Upper lobe of right lung (tissue), 1 donor: ENCODE measurements at regions not wholly inside any gene's neighbourhood (a gene's known extent, or its start where the extent isn't known, plus 50 kb on each side); places are given as distances from the start of the nearest gene placed in this dataset.

Experiments
- ATAC-seq: fragments of 200-7000 bp; cut with Tn5 transposase; one replicate; pipeline ENCODE4 v1.9.1; 2020; ENCODE audit warnings: mild to moderate bottlenecking, moderate library complexity
- DNase-seq: peaks from one replicate; pipeline ENCODE4 v3.0.0-alpha.2; 2020
- H3K27ac ChIP-seq: fragments of 200-600 bp; one replicate; pipeline ENCODE4 v1.8.0; 2022
- H3K27me3 ChIP-seq: fragments of 200-600 bp; one replicate; pipeline ENCODE4 v1.8.0; 2022; ENCODE audit warnings: mild to moderate bottlenecking
- H3K36me3 ChIP-seq: fragments of 200-600 bp; one replicate; pipeline ENCODE4 v1.8.0; 2022
- H3K4me1 ChIP-seq: fragments of 200-600 bp; one replicate; pipeline ENCODE4 v1.8.0; 2022
- H3K4me3 ChIP-seq: fragments of 200-600 bp; one replicate; pipeline ENCODE4 v1.8.0; 2022; ENCODE audit warnings: mild to moderate bottlenecking
- H3K9me3 ChIP-seq: fragments of 200-600 bp; one replicate; pipeline ENCODE4 v1.8.0; 2022
- CTCF ChIP-seq: fragments of 200-600 bp; IDR thresholded peaks from one replicate; pipeline ENCODE4 v1.8.0; 2022; ENCODE audit warnings: antibody characterized with exemption
- intact Hi-C: fragments of 100-400 bp; cut with DNase I; formaldehyde crosslinking; loops from one replicate; pipeline ENCODE4 v1.11.0; 2022
- donor health status: DM: no; HTN: yes; CAD: no; lungs with severe emphysema.

DNA sequence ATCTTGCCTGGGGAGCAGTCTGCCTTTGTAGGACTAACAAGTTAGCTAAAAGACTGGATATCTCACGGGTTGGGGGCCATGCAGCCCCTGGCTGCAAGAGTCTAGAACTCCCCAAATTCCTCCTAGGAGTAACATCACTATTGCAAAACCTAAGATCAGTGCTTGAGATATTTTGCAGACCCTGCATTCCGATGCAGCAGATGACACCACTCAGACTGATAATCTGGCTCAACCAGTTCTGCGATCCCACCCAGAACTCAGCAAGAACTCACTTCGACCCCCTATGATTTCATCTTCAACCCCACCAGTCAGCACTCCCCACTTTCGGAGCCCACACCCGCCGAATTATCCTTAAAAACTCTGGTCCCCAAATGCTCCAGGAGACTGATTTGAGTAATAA, 834.0 kb downstream of the C4orf33 start:
- H3K9me3 ChIP-seq = no peaks in the 10 kb centered on the region
- no peak overlapping the region for H3K27ac ChIP-seq
- intact Hi-C loops = no loop called here
- no peak for TF ChIP-seq CTCF
- H3K4me1 ChIP-seq = no peaks in the 10 kb centered on the region
- no peaks in the 10 kb centered on the region for H3K27me3 ChIP-seq
- ATAC-seq (no peak), DNase-seq (no peak)
- no peak overlapping the region for H3K4me3 ChIP-seq
- no peaks in the 10 kb centered on the region for H3K36me3 ChIP-seq

DNA sequence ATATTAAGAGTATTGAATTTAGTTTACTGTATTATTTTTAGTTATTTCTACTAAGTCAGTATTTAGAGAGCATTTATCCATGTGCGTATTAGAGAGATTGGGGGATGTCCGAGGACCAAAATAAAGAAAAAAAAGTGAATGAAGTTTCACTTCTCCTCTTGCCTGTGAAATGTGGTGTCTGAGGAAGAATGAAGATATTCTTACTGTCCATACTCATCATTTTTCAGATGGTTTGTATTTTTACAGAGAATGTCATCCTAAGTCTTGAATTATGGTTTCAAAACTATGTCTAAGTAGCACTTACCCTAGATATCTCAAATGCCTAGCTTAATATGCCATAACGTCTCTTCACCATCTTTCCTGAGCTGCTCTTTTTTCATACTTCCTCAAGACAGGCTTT, 854.3 kb downstream of the C4orf33 start:
- no peak for TF ChIP-seq CTCF
- intact Hi-C loops = no loop called here
- H3K9me3 ChIP-seq = no peaks in the 10 kb centered on the region

DNA sequence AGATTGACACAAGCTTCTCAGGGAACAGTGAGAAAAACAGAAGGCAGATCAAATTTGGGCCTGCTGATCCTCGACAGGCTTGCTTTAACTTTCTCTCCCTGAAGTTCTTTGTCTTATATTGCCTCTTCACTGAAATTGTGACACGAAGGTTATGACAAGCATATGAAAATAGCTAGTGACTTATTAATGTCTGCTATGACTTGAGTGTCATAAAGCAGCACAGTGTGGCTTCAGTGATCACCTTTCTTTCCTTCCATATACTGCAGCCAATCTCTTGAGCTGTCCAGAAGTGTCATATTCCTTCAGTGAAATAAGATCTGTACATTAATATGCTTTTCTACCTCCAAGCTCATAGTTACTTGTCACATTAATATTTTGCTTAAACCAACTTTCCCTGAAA, 870.2 kb downstream of the C4orf33 start:
- Histone ChIP-seq H3K4me3 (no peak overlapping the region), H3K4me1 (no peaks in the 10 kb centered on the region), H3K9me3 (no peaks in the 10 kb centered on the region), H3K36me3 (no peaks in the 10 kb centered on the region), H3K27ac (no peak overlapping the region), H3K27me3 (no peaks in the 10 kb centered on the region)
- DNase-seq (no peak), ATAC-seq (no peak)
- intact Hi-C loops = no loop called here
- no peak for TF ChIP-seq CTCF

More for the DNA sequence above, 854.3 kb downstream of the C4orf33 start:
- no peaks in the 10 kb centered on the region for H3K36me3 ChIP-seq
- no peak overlapping the region for H3K27ac ChIP-seq
- DNase-seq (no peak), ATAC-seq (no peak)
- no peak overlapping the region for H3K4me3 ChIP-seq
- H3K27me3 ChIP-seq = no peaks in the 10 kb centered on the region
- H3K4me1 ChIP-seq = no peaks in the 10 kb centered on the region

GRCh38 chr4:129968366-129968765, 872.4 kb downstream of the C4orf33 start:
- no peaks in the 10 kb centered on the region for H3K36me3 ChIP-seq
- DNase-seq (no peak), ATAC-seq (no peak)
- H3K27me3 ChIP-seq = no peaks in the 10 kb centered on the region
- intact Hi-C loops = no loop called here
- no peak overlapping the region for H3K4me3 ChIP-seq
- H3K4me1 ChIP-seq = no peaks in the 10 kb centered on the region
- H3K9me3 ChIP-seq = no peaks in the 10 kb centered on the region
- TF ChIP-seq CTCF = no peak
- H3K27ac ChIP-seq = no peak overlapping the region

GRCh38 chr4:129968778-129969177, 872.8 kb downstream of the C4orf33 start:
- Histone ChIP-seq H3K27ac (no peak overlapping the region), H3K27me3 (no peaks in the 10 kb centered on the region), H3K36me3 (no peaks in the 10 kb centered on the region), H3K4me3 (no peak overlapping the region), H3K4me1 (no peaks in the 10 kb centered on the region), H3K9me3 (no peaks in the 10 kb centered on the region)
- intact Hi-C loops = no loop called here
- no peak for TF ChIP-seq CTCF
- ATAC-seq (no peak), DNase-seq (no peak)

GRCh38 chr4:129970801-129971200, 874.8 kb downstream of the C4orf33 start:
- H3K9me3 ChIP-seq = no peaks in the 10 kb centered on the region
- no peaks in the 10 kb centered on the region for H3K27me3 ChIP-seq
- no peak overlapping the region for H3K4me3 ChIP-seq
- no peak overlapping the region for H3K27ac ChIP-seq
- DNase-seq (no peak), ATAC-seq (no peak)
- no peaks in the 10 kb centered on the region for H3K36me3 ChIP-seq
- intact Hi-C loops = no loop called here
- H3K4me1 ChIP-seq = no peaks in the 10 kb centered on the region
- TF ChIP-seq CTCF = no peak
